Ramos (cell line): ENCODE measurements at regions not wholly inside any gene's neighbourhood (a gene's known extent, or its start where the extent isn't known, plus 50 kb on each side); places are given as distances from the start of the nearest gene placed in this dataset.

ENCODE experiments used
- in situ Hi-C: fragments of 300-500 bp; cut with MboI; formaldehyde crosslinking; loops from one replicate; pipeline ENCODE4 v1.14.3; 2022; ENCODE audit warnings: low sequenced_read_pairs; ENCODE audit not compliant: unreplicated experiment

DNA sequence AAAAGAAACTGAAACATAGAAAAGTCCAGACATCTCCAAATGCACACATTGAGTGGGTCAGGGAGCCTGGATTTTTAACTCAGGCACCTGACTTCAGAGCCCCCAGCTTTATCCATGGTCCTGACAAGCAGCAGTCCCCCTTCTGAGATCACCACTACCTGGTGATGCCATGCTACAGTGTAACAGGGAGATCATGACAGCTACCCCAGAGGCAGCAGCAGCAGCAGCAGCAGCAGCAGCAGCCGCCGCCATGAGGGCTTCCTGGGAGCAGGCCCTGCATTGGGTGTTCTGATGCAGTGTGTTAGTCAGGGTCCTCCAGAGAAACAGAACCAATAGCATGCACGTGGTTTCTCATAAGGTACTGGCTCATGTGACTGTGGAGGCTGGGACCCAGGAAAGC lies 198.6 kb upstream of the SALL1 start:
- in situ Hi-C loops: no loop called here

DNA sequence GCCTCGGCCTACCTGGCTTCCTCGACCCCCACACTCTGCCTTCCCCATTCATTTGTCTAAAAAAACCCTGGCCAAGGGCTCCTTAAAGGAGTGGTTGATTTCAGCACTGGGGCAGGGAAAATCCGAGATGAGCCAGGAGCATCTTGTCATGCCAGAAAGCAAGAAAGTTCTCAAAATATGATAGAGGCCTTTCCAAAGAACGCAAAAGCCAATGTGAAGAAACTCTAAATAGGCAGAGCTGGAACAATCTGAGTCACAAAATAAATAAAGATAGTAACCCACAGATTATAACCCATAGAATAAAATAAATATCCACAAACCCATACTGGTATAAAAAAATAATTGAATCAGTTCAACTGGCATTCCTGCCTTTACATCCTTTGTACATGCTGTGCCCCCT lies 192.3 kb upstream of the SALL1 start:
- in situ Hi-C loops: no loop called here

- in situ Hi-C loops: no loop called here
Observed at GRCh38 chr16:51341204-51341603, 190.1 kb upstream of the SALL1 start.

DNA sequence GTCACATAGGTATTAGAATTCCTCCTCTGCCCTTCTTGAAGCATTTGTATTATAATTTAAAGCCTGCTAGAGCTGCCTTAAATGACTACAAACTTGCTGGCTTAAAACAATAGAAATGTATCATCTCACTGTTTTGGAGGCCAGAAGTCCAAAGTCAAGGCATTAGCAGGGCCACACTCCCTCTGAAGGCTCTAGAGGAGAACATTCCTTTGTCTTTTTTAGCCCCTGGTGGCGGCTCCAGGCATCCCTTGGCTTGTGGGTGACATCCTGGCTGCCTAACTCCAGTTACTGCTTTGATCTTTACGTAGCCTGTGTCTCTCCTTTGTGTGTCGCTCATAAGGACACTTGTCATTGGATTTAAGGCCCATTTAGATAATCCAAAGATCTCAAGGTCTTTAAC lies 186.6 kb upstream of the SALL1 start:
- in situ Hi-C loops: no loop called here

DNA sequence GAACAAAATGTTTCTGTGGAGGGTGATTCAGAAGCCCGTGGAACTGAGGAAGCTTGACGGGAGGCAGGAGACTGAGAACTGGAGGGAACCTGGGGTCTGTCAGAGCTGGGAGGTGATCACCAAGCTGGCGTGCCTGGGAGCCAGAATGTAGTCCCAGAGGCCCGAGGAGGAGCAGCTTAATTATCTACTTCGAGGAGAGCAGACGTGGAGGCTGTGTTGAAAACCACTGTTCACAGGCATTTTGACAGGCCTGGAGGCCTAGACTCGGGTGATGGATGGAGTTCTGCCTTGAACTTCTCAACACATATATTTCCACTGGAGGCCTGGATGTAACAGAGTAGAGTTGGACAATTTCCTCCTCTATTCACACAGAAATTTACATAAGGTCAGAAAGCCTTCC lies 177.7 kb upstream of the SALL1 start:
- in situ Hi-C loops: no loop called here

DNA sequence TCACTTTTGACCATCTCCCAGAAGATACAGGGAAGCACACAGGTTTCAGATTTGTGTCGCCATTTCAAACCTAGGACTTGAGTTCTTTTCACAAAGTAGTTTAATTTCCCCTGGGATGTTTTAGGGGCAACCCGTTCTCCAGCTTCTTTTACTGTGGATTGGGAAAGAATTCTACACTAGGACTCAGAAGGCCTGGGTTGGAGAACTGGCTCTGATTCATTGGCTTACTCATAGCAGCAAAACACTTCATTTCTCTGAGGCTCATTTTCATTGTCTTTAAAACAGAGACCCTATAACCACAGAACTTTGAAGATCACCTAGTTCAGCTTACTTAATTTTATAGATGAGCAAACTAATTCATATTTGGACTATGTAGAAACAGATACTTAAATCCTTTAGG lies 175.9 kb upstream of the SALL1 start:
- in situ Hi-C loops: no loop called here

- in situ Hi-C loops: no loop called here
Observed at GRCh38 chr16:51326131-51326856, 175.2 kb upstream of the SALL1 start.

- in situ Hi-C loops: no loop called here
Observed at GRCh38 chr16:51321251-51321650, 170.2 kb upstream of the SALL1 start.

GRCh38 chr16:51317575-51317974 lies 166.5 kb upstream of the SALL1 start:
- in situ Hi-C loops: no loop called here

DNA sequence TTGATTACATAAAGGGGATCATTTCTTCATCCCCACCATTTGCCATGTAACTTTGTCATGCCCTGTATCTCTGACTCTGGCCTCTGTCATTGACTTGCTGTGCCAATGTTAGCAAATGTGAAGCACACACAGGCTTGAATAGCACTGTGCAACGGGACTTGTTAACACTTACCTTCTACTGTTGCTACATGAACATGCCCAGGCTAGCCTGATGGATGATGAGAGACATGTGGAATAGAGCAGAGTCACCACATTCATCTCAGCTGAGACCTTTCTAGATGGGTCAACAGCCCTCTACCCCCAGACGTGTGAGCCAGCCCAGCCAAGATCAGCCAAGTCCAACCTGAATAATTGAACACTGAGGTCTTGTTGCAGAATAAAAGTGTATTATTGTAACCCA lies 162.1 kb upstream of the SALL1 start:
- in situ Hi-C loops: no loop called here

DNA sequence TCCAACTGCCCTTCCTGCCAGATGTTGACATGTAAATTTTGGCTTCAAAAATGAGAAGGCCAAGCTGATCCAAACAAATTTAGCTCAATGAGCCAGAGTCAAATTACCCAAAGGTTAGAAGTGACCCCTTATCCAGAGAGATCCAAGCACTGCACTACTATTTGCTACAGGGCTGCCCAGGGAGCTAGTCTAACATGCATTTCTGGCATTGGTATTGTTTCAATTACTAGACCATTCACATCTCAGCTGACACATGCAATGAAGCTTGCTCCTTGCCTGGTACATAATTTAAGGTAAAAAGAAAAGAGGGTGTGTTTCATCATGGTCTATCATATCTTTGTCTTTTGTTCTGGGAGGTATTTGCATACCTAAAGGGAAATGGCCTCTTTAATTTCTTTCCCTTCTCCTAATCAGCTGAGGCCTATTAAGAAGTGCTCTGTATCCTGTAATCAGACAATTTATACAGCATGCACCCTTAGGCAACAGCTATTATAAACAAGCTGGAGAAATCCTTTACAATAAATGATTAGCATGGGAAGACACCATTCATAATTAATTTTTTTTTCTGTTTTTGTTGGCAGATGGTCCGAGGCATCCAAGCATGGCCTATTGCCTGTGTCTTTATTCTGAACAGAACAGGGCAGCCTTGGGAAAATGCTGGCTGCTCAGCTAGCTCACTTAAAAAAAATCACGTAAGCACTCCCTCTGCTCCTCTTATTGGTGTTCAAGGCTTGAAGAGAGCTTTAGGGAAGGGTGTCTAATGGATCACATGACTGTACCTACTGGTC lies 161.5 kb upstream of the SALL1 start:
- in situ Hi-C loops: no loop called here

DNA sequence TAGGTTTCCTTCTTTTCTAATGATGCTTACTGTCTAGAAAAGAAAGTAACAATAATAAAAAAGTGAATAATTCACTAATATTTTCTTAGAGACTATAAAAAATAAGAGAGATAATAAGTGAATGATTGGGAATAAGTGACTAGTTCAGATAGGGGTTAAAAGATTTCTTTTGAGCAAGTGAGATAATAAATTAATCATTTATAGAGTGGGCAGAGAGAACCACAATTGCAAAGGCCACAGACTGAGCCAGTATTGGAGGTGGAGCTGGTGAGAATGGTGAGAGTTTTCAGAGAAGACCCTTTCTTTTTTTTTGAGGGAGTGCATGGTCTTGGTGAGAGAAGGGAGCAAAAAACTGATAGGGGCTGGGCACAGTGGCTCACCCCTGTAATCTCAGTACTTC lies 159.1 kb upstream of the SALL1 start:
- in situ Hi-C loops: no loop called here

DNA sequence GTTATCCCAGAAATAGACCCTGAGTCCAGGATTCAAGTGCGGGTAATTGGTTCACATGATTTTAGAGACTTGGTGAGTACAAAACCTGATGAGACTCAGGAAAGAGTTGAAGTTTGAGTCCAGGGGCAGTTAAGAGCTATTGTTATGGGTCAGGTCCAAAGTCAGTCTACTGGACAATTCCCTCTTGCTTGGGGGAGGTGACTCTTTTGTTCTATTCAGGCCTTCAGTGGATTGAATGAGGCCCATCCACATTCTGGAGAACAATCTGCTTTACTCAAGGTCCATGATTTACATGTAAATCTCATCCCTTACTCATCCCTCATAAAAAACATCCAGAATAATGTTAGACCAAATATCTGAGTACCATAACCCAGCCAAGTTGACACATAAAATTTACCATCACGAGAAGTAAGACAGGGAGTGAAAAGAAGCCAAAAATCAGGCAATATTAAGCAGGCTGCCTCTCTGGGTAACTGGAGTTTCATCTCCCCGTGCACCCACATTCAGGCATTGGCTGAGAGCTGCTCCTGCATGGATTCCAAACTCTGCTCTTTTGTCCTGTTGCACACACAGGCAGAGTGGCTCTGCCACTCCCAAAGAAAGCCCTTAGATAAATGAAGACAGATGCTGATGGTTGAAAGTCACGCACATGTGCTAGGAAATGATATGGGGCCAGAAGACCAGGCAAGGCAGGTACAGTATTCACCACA lies 156.0 kb upstream of the SALL1 start:
- in situ Hi-C loops: no loop called here

- in situ Hi-C loops: no loop called here
Observed at GRCh38 chr16:51306116-51306515, 155.0 kb upstream of the SALL1 start.

GRCh38 chr16:51305337-51305736 lies 154.3 kb upstream of the SALL1 start:
- in situ Hi-C loops: no loop called here

DNA sequence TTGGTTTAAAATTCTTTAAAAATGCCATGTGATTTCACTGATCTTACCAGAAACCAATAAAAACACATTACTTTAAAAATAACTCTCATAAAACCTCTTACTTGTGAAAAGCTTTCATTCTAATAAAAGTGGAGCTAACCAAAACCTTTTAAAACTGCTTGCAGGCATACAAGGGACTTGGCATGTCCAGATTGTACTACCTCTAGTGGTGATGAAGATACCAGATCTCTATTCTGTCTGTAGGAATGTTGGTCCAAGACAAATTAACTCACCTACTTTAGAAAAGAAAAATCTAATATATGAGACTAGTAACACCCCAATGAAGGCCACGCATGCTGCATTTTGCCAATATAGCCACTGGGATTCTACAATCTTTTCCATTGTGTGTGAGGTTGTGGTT lies 151.0 kb upstream of the SALL1 start:
- in situ Hi-C loops: no loop called here

DNA sequence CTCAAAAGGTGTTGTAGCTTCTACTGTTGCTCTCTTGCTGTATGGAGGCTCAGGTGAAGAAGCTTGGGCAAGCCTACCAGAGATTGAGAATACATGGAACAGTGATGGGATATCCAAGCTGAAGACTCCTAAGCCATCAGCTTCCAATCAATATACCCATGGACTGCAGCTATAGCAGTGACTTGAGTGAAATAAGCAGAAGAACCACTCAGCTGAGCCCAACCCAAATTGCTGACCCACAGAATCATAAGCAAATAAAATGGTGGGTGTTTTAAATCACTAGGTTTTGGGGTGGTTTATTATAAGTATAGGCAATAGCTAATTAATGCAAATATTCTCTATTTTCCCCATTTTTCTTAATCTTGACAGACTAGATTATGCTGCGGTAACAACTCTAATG lies 147.7 kb upstream of the SALL1 start:
- in situ Hi-C loops: no loop called here

DNA sequence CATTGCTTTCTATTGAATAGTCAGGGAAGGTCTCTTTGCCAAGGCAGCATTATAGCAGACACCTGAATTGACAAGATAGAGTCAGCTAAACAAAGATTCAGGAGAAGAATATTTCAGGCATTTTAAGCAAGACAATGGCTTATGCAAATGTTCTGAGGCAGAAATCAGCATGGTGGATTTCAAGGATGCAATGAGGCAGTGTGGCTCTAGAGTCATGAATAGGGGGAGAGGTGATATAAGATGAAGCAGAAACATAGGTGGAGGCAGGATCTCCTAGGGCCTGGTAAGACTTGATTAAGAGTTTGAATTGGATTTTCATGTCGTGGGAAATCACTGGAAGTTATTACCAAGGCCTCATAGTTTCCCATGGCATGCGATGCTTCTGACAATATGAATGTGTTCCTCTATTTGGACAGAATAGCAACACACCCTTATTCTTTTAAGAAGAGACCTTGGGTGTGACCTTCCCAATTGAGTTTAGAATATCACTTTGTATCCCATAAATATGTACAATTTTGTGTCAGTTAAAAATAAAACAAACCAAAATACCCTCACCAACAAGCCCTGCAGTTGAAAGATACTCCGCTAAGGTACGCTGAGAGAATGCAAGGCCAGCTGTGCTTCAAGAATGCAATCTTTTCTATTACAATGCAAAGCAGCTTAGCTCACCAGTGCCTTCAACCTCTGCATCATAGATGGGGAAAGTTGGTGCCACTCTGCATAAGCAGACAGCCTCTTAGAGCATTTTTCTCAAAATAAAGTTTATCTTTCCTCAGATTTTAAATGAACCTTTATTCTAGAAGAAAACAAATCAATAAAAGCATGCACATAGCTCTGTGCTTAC lies 139.6 kb upstream of the SALL1 start:
- in situ Hi-C loops: no loop called here

- in situ Hi-C loops: no loop called here
Observed at GRCh38 chr16:51289336-51289735, 138.3 kb upstream of the SALL1 start.

GRCh38 chr16:51287121-51287755 lies 136.2 kb upstream of the SALL1 start:
- in situ Hi-C loops: no loop called here
